HepG2 (cell line): ENCODE measurements at regions not wholly inside any gene's neighbourhood (a gene's known extent, or its start where the extent isn't known, plus 50 kb on each side); places are given as distances from the start of the nearest gene placed in this dataset.

ENCODE experiments used
- ATAC-seq: fragments of 200-7000 bp; cut with Tn5 transposase; 3 replicates; pipeline ENCODE4 v1.9.1; 2020; ENCODE audit warnings: mild to moderate bottlenecking, moderate library complexity
- BruUV-seq: library from RNA; stranded (reverse); fragments of 400-500 nt; replicated peaks from 2 replicates; lab custom pipeline; 2021; lab: Mats Ljungman, UMichigan
- CTCF ChIA-PET: fragments of 300-600 bp; formaldehyde crosslinking; extraction: SDS; loops from one replicate; lab custom pipeline; 2021; ENCODE audit warnings: low total read pairs, inconsistent platforms, low intra/inter-chr PET ratio; lab: Yijun Ruan, JAX
- POLR2A ChIA-PET: fragments of 350-600 bp; sonication (Branson Sonifier 250); formaldehyde crosslinking; loops from one replicate; lab custom pipeline; 2020; ENCODE audit warnings: antibody characterized with exemption, inconsistent platforms; lab: Yijun Ruan, JAX
- DNase-seq: peaks from one replicate; pipeline ENCODE4 v3.0.0-alpha.2; 2015; ENCODE audit warnings: low spot score
- FAIRE-seq: peaks from 3 replicates; lab custom pipeline; 2011; peaks lifted over from hg19 to GRCh38; lab: Jason Lieb, UNC
- H2AFZ ChIP-seq: one replicate; pipeline ENCODE4 v1.6.1; 2011; ENCODE audit warnings: low read length, inconsistent platforms
- H3K27ac ChIP-seq: fragments of 300-600 bp; 3 replicates; pipeline ENCODE4 v1.8.0; 2011; ENCODE audit warnings: mixed run types, mild to moderate bottlenecking, mixed read lengths, low read length, inconsistent platforms; ENCODE audit not compliant: insufficient read depth; ENCODE audit errors: extremely low read length
- H3K27me3 ChIP-seq, 2 experiments: fragments of 200-600 bp in 1 of 2; 2 replicates in 1 of 2; 3 replicates in 1 of 2; pipeline versions ENCODE4 v1.6.0 to v1.8.0; 2011; ENCODE audit warnings: low read length in 2 of 2, mild to moderate bottlenecking in 2 of 2, moderate library complexity in 2 of 2, inconsistent platforms in 1 of 2; ENCODE audit not compliant: insufficient read depth in 2 of 2, control insufficient read depth in 1 of 2
- H3K36me3 ChIP-seq, 2 experiments: fragments of 200-600 bp in 1 of 2; replicated peaks in 1 of 2; 2 replicates in 1 of 2; 3 replicates in 1 of 2; pipeline versions ENCODE4 v1.5.1 to v1.8.0; 2011; ENCODE audit warnings: low read length in 2 of 2, inconsistent platforms in 1 of 2; ENCODE audit not compliant: insufficient read depth in 2 of 2, control insufficient read depth in 1 of 2
- H3K4me1 ChIP-seq: 2 replicates; pipeline ENCODE4 v1.5.1; 2012; ENCODE audit warnings: low read length, inconsistent platforms; ENCODE audit not compliant: insufficient read depth
- H3K4me2 ChIP-seq: 2 replicates; pipeline ENCODE4 v1.6.0; 2011; ENCODE audit warnings: low read depth, low read length, inconsistent platforms
- H3K4me3 ChIP-seq, 3 experiments: fragments of 200-600 bp in 1 of 3; sonication (generic), shearing (Covaris generic) in 1 of 3; replicated peaks in 1 of 3; 2 replicates each; pipeline ENCODE4 v1.5.1; 2011 to 2016; ENCODE audit warnings: low read length in 3 of 3, inconsistent platforms in 2 of 3, low read depth in 2 of 3, mild to moderate bottlenecking in 2 of 3, control low read depth in 1 of 3, mixed read lengths in 1 of 3; ENCODE audit not compliant: insufficient read depth in 1 of 3
- H3K79me2 ChIP-seq: one replicate; pipeline ENCODE4 v1.6.1; 2011; ENCODE audit warnings: low read length, inconsistent platforms; ENCODE audit not compliant: insufficient read depth
- H3K9ac ChIP-seq: 2 replicates; pipeline ENCODE4 v1.6.0; 2011; ENCODE audit warnings: mild to moderate bottlenecking, low read depth, low read length, inconsistent platforms; ENCODE audit not compliant: insufficient read depth
- H3K9me3 ChIP-seq: 2 replicates; pipeline ENCODE4 v1.5.1; 2012; ENCODE audit warnings: mild to moderate bottlenecking, low read length
- H4K20me1 ChIP-seq: 2 replicates; pipeline ENCODE4 v1.6.0; 2011; ENCODE audit warnings: inconsistent platforms, mild to moderate bottlenecking, low read length, moderate library complexity; ENCODE audit not compliant: insufficient read depth
- ADNP ChIP-seq: sonication (generic); formaldehyde crosslinking; IDR thresholded peaks from 2 replicates; pipeline ENCODE4 v1.4.0; 2020; ENCODE audit warnings: missing genetic modification reagents
- HBP1 ChIP-seq: IDR thresholded peaks from 2 replicates; pipeline ENCODE4 v1.6.1; 2016; ENCODE audit warnings: low read depth, control low read depth
- KMT2A ChIP-seq: sonication (generic); formaldehyde crosslinking; IDR thresholded peaks from 2 replicates; pipeline ENCODE4 v1.4.0; 2020; ENCODE audit warnings: missing genetic modification reagents
- PRDM10 ChIP-seq: sonication (generic); formaldehyde crosslinking; IDR thresholded peaks from 2 replicates; pipeline ENCODE4 v1.4.0; 2020; ENCODE audit warnings: low read depth, missing genetic modification reagents
- RFX5 ChIP-seq: IDR thresholded peaks from 2 replicates; pipeline ENCODE4 v1.6.1; 2011; ENCODE audit warnings: low read depth, low read length, improper control_type of control experiment
- TBX2 ChIP-seq: sonication (generic); formaldehyde crosslinking; IDR thresholded peaks from 2 replicates; pipeline ENCODE4 v1.5.0; 2020; ENCODE audit warnings: missing genetic modification reagents, mild to moderate bottlenecking, borderline replicate concordance
- TOPORS ChIP-seq: sonication (generic); formaldehyde crosslinking; IDR thresholded peaks from 2 replicates; pipeline ENCODE4 v1.8.0; 2023; ENCODE audit warnings: mild to moderate bottlenecking, missing genetic modification reagents
- ZNF619 ChIP-seq: sonication (generic); formaldehyde crosslinking; IDR thresholded peaks from 2 replicates; pipeline ENCODE4 v1.4.0; 2020; ENCODE audit warnings: mild to moderate bottlenecking, missing genetic modification reagents
- ZSCAN12 ChIP-seq: sonication (generic); formaldehyde crosslinking; IDR thresholded peaks from 2 replicates; pipeline ENCODE4 v1.9.0; 2021; ENCODE audit warnings: mild to moderate bottlenecking, missing genetic modification reagents
- WGBS: methylation state at CpG from one replicate; pipeline ENCODE4 v1.1.6; 2017; ENCODE audit warnings: low lambda C conversion rate; 5-methylcytosine and 5-hydroxymethylcytosine counted together
- in situ Hi-C: cut with HindIII; loops from 2 replicates; pipeline ENCODE4 v1.10.0; 2017; ENCODE audit warnings: low pct_unique_long_range_greater_than_20kb; ENCODE audit not compliant: extremely low pct_ligation_motif_present
- intact Hi-C: fragments of 100-400 bp; cut with micrococcal nuclease; formaldehyde crosslinking; loops from one replicate; pipeline ENCODE4 v1.10.0; 2022; ENCODE audit not compliant: unreplicated experiment
- TF ChIP-seq, protein P1 (sequence below), 2 experiments: sonication (generic) in 1 of 2; formaldehyde crosslinking in 1 of 2; IDR thresholded peaks; 2 replicates each; pipeline versions ENCODE4 v1.6.1 to v1.9.0; 2014 to 2022; ENCODE audit warnings: antibody characterized with exemption in 1 of 2, borderline replicate concordance in 1 of 2, inconsistent platforms in 1 of 2, low read depth in 1 of 2, missing genetic modification reagents in 1 of 2
- TF ChIP-seq, protein P2 (sequence below): sonication (generic); formaldehyde crosslinking; IDR thresholded peaks from 2 replicates; pipeline ENCODE4 v1.5.1; 2020; ENCODE audit warnings: missing genetic modification reagents, mild to moderate bottlenecking, borderline replicate concordance

DNA sequence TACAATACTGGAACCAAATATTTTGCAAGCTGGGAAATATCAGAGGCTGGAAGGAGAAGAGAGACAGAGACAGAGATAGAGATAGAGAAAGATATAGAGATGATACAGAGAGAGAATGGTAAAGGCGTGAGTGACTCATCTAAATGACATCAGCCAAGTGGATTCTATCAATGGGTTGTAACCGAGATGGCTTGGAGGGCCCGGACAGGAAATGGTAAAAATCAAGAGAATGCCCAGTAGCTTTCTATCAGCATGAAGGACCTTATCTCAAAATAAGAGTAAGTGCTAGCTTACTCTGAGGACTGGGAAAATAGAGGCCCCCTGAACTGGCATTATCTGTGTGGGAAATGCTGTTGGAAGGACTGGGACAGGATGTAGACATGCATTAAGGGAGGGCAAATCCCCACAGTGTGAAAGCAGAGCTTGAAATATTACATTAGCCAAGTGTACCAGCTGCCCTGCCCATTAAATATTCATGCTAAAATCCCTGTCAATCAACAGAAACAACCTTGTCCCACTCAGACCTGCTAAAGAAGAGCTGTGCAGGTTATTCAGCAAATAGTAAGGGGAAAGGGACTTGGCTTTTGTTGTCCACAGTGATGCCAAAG is 76.6 kb upstream of the ZNF644 start:
- H3K27ac ChIP-seq: no peak overlapping the region
- no peak overlapping the region for H3K9ac ChIP-seq
- in situ Hi-C loops (no loop called here), intact Hi-C loops (no loop called here)
- H3K36me3 ChIP-seq: no peaks in the 10 kb centered on the region
- no peak for FAIRE-seq
- ChIA-PET POLR2A (no interaction called here), CTCF (no interaction called here)
- no peak overlapping the region for H2AFZ ChIP-seq
- H3K79me2 ChIP-seq: no peaks in the 10 kb centered on the region
- H3K4me3 ChIP-seq: no peak overlapping the region
- 24% methylated on average over 3 of the region's 3 CpGs for WGBS
- no peaks in the 10 kb centered on the region for H3K27me3 ChIP-seq
- no peaks in the 10 kb centered on the region for H4K20me1 ChIP-seq
- no peak for DNase-seq
- BruUV-seq: no TSS peak
- H3K4me2 ChIP-seq: no peak overlapping the region
- no peak for ATAC-seq
- no peaks in the 10 kb centered on the region for H3K9me3 ChIP-seq
- 0 out of 2 replicates have a peak, but pooled peaks cover 1% of the 10 kb centered on the region for H3K4me1 ChIP-seq
- no peak for TF ChIP-seq PRDM10 (CRISPR knock-in tag)
- TF ChIP-seq, protein P1, sequence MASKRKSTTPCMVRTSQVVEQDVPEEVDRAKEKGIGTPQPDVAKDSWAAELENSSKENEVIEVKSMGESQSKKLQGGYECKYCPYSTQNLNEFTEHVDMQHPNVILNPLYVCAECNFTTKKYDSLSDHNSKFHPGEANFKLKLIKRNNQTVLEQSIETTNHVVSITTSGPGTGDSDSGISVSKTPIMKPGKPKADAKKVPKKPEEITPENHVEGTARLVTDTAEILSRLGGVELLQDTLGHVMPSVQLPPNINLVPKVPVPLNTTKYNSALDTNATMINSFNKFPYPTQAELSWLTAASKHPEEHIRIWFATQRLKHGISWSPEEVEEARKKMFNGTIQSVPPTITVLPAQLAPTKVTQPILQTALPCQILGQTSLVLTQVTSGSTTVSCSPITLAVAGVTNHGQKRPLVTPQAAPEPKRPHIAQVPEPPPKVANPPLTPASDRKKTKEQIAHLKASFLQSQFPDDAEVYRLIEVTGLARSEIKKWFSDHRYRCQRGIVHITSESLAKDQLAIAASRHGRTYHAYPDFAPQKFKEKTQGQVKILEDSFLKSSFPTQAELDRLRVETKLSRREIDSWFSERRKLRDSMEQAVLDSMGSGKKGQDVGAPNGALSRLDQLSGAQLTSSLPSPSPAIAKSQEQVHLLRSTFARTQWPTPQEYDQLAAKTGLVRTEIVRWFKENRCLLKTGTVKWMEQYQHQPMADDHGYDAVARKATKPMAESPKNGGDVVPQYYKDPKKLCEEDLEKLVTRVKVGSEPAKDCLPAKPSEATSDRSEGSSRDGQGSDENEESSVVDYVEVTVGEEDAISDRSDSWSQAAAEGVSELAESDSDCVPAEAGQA (IDR thresholded peaks at IDR 0.05; ENCODE audit: low read depth): no peak
- TF ChIP-seq, protein P1 (CRISPR knock-in tag; IDR thresholded peaks at IDR 0.05; ENCODE audit: borderline replicate concordance): no peak
- no peak for TF ChIP-seq ZNF619
- TF ChIP-seq RFX5: no peak
- TF ChIP-seq ZSCAN12 (CRISPR knock-in tag): no peak
- TF ChIP-seq, protein P2, sequence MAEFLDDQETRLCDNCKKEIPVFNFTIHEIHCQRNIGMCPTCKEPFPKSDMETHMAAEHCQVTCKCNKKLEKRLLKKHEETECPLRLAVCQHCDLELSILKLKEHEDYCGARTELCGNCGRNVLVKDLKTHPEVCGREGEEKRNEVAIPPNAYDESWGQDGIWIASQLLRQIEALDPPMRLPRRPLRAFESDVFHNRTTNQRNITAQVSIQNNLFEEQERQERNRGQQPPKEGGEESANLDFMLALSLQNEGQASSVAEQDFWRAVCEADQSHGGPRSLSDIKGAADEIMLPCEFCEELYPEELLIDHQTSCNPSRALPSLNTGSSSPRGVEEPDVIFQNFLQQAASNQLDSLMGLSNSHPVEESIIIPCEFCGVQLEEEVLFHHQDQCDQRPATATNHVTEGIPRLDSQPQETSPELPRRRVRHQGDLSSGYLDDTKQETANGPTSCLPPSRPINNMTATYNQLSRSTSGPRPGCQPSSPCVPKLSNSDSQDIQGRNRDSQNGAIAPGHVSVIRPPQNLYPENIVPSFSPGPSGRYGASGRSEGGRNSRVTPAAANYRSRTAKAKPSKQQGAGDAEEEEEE: no peak
- no peak for TF ChIP-seq ADNP (CRISPR knock-in tag)
- no peak for TF ChIP-seq KMT2A (CRISPR knock-in tag)
- TF ChIP-seq TOPORS (CRISPR knock-in tag): no peak
- TF ChIP-seq HBP1: no peak
- no peak for TF ChIP-seq TBX2
